MM.1S (cell line): ENCODE measurements at regions not wholly inside any gene's neighbourhood (a gene's known extent, or its start where the extent isn't known, plus 50 kb on each side); places are given as distances from the start of the nearest gene placed in this dataset.

Source experiments
- EZH2phosphoT487 ChIP-seq: fragments of 300-600 bp; sonication (generic); IDR thresholded peaks from 2 replicates; pipeline ENCODE4 v1.6.1; 2018; ENCODE audit warnings: antibody characterized with exemption, low read length
- TF ChIP-seq, protein P1 (sequence below): fragments of 300-600 bp; sonication (generic); IDR thresholded peaks from 2 replicates; pipeline ENCODE4 v1.5.1; 2016; ENCODE audit warnings: antibody characterized with exemption, low read length, mixed read lengths

DNA sequence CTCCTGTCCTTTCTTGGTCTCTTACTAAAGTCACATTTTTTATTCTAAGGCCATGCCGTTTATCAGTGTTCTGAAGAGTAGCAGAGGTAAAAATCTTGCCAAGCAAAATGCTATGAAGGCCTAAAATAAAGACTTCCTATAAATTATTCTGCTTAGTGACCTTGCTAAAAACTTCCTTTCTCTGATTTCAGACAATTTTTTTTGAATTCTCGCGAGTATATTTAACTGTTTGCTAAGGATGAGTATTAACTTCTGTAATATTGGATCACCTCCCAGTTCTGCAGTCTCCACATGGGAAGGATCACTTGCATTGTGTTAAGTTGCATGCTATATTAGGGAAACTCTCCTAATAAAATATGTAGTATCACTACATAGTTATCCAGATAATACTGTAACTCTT lies 123.4 kb upstream of the SNX7 start:
- TF ChIP-seq EZH2phosphoT487 = no peak
- TF ChIP-seq, protein P1, sequence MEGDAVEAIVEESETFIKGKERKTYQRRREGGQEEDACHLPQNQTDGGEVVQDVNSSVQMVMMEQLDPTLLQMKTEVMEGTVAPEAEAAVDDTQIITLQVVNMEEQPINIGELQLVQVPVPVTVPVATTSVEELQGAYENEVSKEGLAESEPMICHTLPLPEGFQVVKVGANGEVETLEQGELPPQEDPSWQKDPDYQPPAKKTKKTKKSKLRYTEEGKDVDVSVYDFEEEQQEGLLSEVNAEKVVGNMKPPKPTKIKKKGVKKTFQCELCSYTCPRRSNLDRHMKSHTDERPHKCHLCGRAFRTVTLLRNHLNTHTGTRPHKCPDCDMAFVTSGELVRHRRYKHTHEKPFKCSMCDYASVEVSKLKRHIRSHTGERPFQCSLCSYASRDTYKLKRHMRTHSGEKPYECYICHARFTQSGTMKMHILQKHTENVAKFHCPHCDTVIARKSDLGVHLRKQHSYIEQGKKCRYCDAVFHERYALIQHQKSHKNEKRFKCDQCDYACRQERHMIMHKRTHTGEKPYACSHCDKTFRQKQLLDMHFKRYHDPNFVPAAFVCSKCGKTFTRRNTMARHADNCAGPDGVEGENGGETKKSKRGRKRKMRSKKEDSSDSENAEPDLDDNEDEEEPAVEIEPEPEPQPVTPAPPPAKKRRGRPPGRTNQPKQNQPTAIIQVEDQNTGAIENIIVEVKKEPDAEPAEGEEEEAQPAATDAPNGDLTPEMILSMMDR = no peak
